AG04450 (cell line): ENCODE measurements at regions not wholly inside any gene's neighbourhood (a gene's known extent, or its start where the extent isn't known, plus 50 kb on each side); places are given as distances from the start of the nearest gene placed in this dataset.

ENCODE experiments used
- CTCF ChIA-PET: fragments of 300-600, 350-600 bp; formaldehyde crosslinking; extraction: SDS; loops from one replicate; lab custom pipeline; 2022; ENCODE audit warnings: antibody characterized with exemption, inconsistent platforms; lab: Charles Lee
- POLR2A ChIA-PET: fragments of 350-600 bp; formaldehyde crosslinking; extraction: SDS; loops from one replicate; lab custom pipeline; 2021; ENCODE audit warnings: antibody characterized with exemption, inconsistent platforms; lab: Yijun Ruan, JAX
- DNase-seq: peaks from one replicate; pipeline ENCODE4 v3.0.0-alpha.2; 2011; ENCODE audit warnings: low read depth, low spot score
- H3K27ac ChIP-seq: one replicate; pipeline ENCODE4 v1.5.1; 2012; ENCODE audit warnings: low read depth, low read length, control low read depth
- H3K27me3 ChIP-seq: one replicate; pipeline ENCODE4 v1.6.0; 2012; ENCODE audit warnings: low read length; ENCODE audit not compliant: control insufficient read depth, insufficient read depth
- H3K4me3 ChIP-seq: 2 replicates; pipeline ENCODE4 v1.5.1; 2011; ENCODE audit warnings: mild to moderate bottlenecking, low read depth, low read length, control low read depth
- H3K9me3 ChIP-seq: 2 replicates; pipeline ENCODE4 v1.5.1; 2012; ENCODE audit warnings: low read length; ENCODE audit not compliant: control insufficient read depth, insufficient read depth
- TF ChIP-seq, protein P1 (sequence below): IDR thresholded peaks from 2 replicates; pipeline ENCODE4 v1.5.1; 2011; ENCODE audit warnings: low read depth, low read length, control low read depth, inconsistent platforms

DNA sequence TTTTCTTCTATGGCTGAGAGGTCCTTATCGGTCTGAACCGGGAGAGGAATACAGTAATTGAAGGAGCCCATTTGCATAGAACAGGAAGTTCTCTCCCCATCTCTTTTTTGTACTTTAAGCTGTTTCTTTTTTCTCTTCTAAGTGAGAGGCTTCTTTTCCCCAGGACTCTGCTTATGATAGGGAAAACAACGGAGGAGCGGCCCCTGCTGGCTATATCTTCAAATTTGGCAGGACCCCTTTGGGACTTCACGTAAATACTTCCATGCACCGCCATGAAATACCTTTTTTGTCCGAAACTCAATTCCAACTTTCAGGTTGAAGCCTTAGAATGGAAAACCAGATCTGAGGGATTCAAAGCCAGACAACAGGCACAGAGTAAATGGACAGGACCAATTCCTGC lies 1153.0 kb upstream of the INTU start:
- no peak overlapping the region for H3K27ac ChIP-seq
- POLR2A ChIA-PET: no interaction called here
- CTCF ChIA-PET: no interaction called here
- H3K9me3 ChIP-seq: peaks cover 3% of the 10 kb centered on the region
- H3K4me3 ChIP-seq: no peak overlapping the region
- no peaks in the 10 kb centered on the region for H3K27me3 ChIP-seq
- DNase-seq: no peak
- TF ChIP-seq, protein P1, sequence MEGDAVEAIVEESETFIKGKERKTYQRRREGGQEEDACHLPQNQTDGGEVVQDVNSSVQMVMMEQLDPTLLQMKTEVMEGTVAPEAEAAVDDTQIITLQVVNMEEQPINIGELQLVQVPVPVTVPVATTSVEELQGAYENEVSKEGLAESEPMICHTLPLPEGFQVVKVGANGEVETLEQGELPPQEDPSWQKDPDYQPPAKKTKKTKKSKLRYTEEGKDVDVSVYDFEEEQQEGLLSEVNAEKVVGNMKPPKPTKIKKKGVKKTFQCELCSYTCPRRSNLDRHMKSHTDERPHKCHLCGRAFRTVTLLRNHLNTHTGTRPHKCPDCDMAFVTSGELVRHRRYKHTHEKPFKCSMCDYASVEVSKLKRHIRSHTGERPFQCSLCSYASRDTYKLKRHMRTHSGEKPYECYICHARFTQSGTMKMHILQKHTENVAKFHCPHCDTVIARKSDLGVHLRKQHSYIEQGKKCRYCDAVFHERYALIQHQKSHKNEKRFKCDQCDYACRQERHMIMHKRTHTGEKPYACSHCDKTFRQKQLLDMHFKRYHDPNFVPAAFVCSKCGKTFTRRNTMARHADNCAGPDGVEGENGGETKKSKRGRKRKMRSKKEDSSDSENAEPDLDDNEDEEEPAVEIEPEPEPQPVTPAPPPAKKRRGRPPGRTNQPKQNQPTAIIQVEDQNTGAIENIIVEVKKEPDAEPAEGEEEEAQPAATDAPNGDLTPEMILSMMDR: no peak

DNA sequence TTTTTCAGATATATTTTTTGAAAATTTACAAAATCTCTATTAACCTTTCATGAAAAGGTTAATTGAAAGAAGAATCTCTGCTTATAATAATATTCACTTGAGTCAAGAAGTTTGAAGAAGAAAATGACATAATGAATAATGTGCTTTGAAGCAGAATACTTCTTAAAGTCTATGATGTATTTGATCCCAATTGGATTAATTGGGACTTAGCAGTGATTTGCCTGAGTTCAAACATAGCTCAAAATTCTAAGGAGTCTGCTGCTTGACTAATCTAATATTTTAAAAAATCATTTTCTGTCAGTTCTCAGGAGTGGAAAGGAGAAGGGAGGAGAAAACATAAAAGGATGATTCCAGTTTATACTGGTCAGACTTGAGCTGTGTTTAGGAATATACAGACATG lies 1150.4 kb upstream of the INTU start:
- Histone ChIP-seq H3K27ac (no peak overlapping the region), H3K4me3 (no peak overlapping the region), H3K27me3 (no peaks in the 10 kb centered on the region), H3K9me3 (peaks cover 3% of the 10 kb centered on the region; the same call in 1 of the 2 replicates)
- TF ChIP-seq, protein P1: no peak
- ChIA-PET CTCF (no interaction called here), POLR2A (no interaction called here)
- no peak for DNase-seq

DNA sequence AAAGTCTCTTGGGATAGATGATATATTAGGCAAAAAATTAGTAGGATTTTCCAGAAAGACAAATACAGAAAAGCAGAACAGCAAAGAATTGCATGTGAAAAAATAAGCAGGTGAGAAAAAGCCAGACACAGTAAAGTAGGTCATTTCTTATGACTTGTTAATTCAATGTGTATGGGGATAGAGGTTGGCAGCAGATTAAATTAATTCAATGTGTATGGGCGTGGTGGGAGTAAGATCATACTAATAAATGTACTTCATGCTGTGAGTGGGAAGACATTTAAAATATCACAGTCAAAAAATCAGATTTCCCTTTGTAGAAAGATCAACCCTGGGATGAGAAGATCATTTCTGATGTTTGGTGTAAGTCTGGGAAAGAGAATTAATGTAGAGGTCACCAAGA lies 1146.4 kb upstream of the INTU start:
- Histone ChIP-seq H3K27me3 (no peaks in the 10 kb centered on the region), H3K4me3 (no peak overlapping the region), H3K9me3 (peaks cover 6% of the 10 kb centered on the region; the same call in 1 of the 2 replicates), H3K27ac (no peak overlapping the region)
- no peak for DNase-seq
- ChIA-PET POLR2A (no interaction called here), CTCF (no interaction called here)
- TF ChIP-seq, protein P1: no peak

DNA sequence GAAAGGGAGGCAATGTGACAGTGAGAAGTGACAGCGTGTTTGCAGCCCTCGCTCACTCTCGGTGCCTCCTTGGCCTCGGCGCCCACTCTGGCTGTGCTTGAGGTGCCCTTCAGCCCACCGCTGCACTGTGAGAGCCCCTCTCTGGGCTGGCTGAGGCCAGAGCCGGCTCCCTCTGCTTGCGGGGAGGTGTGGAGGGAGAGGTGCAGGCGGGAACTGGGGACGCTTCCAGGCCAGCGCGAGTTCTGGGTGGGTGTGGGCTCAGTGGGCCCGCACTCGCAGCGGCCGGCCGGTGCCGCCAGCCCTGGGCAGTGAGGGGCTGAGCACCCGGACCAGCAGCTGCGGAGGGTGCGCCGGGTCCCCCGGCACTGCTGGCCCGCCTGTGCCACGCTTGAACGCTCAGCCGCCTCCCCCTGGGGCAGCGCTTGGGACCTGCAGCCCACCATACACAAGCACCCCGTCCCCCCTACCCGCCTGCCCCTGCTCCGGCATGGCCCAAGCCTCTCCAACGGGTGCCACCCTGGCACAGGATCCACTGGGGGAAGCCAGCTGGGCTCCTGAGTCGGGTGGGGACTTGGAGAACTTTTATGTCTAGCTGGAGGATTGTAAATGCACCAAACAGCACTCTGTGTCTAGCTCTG lies 1142.8 kb upstream of the INTU start:
- no peak for DNase-seq
- Histone ChIP-seq H3K27me3 (no peaks in the 10 kb centered on the region), H3K27ac (no peak overlapping the region), H3K4me3 (no peak overlapping the region), H3K9me3 (peaks cover 6% of the 10 kb centered on the region; the same call in 1 of the 2 replicates)
- TF ChIP-seq, protein P1: no peak
- CTCF ChIA-PET: no interaction called here
- POLR2A ChIA-PET: no interaction called here

DNA sequence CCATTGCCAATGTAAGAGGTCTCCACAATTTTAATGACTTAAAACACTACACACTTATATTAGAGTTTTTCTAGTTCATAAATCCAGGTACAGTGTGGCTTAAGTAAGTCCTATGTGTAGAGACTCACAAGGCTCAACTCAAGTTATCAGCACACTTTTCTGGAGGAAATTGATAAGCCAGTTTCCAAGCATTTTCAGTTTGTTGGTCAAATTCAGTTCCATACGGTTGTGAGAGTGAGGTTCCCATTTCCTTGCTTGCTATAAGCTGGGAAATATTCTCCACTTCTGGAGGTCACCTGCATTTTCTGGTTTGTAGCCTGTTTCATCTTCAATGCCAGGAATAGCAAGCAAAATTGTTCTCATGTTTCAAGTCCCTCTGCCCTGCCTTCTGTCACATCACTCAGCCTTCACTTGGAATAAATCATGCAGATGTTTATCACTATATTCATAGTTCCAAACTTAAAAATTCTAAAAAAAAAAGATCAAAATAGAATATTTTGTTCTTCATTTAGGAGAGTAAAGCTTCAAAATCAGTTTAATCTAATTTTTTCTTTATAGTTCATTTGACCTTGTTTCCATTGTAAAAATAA lies 1137.5 kb upstream of the INTU start:
- Histone ChIP-seq H3K27ac (no peak overlapping the region), H3K4me3 (no peak overlapping the region), H3K9me3 (peaks cover under 1% of the 10 kb centered on the region; the same call in 1 of the 2 replicates), H3K27me3 (no peaks in the 10 kb centered on the region)
- no peak for DNase-seq
- TF ChIP-seq, protein P1: no peak
- CTCF ChIA-PET: no interaction called here
- POLR2A ChIA-PET: no interaction called here
